ENCODE measurements at regions not wholly inside any gene's neighbourhood (a gene's known extent, or its start where the extent isn't known, plus 50 kb on each side); places are given as distances from the start of the nearest gene placed in this dataset.

DNA sequence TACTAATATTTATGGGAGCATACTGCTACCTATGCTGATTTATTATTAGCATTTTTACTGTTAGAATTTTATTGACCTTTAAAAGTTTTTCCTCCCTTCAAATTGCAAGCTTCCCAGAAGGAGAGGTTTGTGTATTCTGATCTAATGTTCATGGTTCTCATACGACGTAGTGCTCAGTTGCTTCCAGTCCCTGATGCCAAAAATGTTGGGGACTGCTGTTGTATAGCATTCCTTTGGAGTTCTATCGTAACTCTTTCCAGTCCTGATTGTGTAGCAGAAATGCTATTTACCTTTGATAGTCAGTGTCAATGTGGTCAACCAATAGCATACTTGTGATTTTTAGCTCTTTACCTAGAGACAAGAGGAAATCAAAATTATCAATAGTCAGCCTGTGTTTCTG, 69.5 kb upstream of the ZSWIM2 start:
- TF ChIP-seq EZH2 (IDR thresholded peaks at IDR 0.05; ENCODE audit: borderline replicate concordance, low read length), result no peak
- TF ChIP-seq, protein P1, sequence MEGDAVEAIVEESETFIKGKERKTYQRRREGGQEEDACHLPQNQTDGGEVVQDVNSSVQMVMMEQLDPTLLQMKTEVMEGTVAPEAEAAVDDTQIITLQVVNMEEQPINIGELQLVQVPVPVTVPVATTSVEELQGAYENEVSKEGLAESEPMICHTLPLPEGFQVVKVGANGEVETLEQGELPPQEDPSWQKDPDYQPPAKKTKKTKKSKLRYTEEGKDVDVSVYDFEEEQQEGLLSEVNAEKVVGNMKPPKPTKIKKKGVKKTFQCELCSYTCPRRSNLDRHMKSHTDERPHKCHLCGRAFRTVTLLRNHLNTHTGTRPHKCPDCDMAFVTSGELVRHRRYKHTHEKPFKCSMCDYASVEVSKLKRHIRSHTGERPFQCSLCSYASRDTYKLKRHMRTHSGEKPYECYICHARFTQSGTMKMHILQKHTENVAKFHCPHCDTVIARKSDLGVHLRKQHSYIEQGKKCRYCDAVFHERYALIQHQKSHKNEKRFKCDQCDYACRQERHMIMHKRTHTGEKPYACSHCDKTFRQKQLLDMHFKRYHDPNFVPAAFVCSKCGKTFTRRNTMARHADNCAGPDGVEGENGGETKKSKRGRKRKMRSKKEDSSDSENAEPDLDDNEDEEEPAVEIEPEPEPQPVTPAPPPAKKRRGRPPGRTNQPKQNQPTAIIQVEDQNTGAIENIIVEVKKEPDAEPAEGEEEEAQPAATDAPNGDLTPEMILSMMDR (IDR thresholded peaks at IDR 0.05; ENCODE audit: low read length), result no peak
